Heart left ventricle (tissue), 16 donors: ENCODE measurements at regions not wholly inside any gene's neighbourhood (a gene's known extent, or its start where the extent isn't known, plus 50 kb on each side); places are given as distances from the start of the nearest gene placed in this dataset.

Source experiments
- ATAC-seq, 4 donors: fragments of 200-7000 bp; cut with Tn5 transposase; one replicate each; pipeline ENCODE4 v1.9.1; 2020 to 2022; ENCODE audit warnings: moderate library complexity in 4 of 4, mild to moderate bottlenecking in 3 of 4, moderate number of reproducible peaks in 1 of 4
- DNase-seq, 5 donors: peaks; one replicate each; pipeline ENCODE4 v3.0.0-alpha.2; 2020
- H3K27ac ChIP-seq, 12 donors: fragments of 200-600 bp; sonication (generic) in 4 of 12; one replicate each; pipeline versions ENCODE4 v1.5.0 to v1.8.0; 2016 to 2022; ENCODE audit warnings: mild to moderate bottlenecking in 2 of 12
- H3K27me3 ChIP-seq, 9 donors: fragments of 200-600 bp; sonication (generic) in 2 of 9; one replicate each; pipeline versions ENCODE4 v1.5.1 to v1.8.0; 2016 to 2022; ENCODE audit warnings: mild to moderate bottlenecking in 3 of 9
- H3K36me3 ChIP-seq, 9 donors: fragments of 200-600 bp; sonication (generic) in 2 of 9; one replicate each; pipeline versions ENCODE4 v1.5.0 to v1.8.0; 2018 to 2022; ENCODE audit warnings: mild to moderate bottlenecking in 2 of 9
- H3K4me1 ChIP-seq, 12 donors: fragments of 200-600 bp; sonication (generic) in 4 of 12; one replicate each; pipeline versions ENCODE4 v1.5.0 to v1.8.0; 2016 to 2022; ENCODE audit warnings: mild to moderate bottlenecking in 3 of 12
- H3K4me3 ChIP-seq, 12 donors: fragments of 200-600 bp; sonication (generic) in 4 of 12; one replicate each; pipeline versions ENCODE4 v1.5.0 to v1.8.0; 2017 to 2022; ENCODE audit warnings: mild to moderate bottlenecking in 9 of 12, moderate library complexity in 4 of 12
- H3K9me3 ChIP-seq, 12 donors: fragments of 200-600 bp; sonication (generic) in 4 of 12; one replicate each; pipeline versions ENCODE4 v1.5.0 to v1.8.0; 2016 to 2022; ENCODE audit warnings: mild to moderate bottlenecking in 1 of 12
- CTCF ChIP-seq, 12 donors: fragments of 200-600 bp; sonication (generic) in 4 of 12; IDR thresholded peaks; one replicate each; pipeline versions ENCODE4 v1.5.0 to v1.8.0; 2018 to 2022; ENCODE audit warnings: antibody characterized with exemption in 12 of 12, mild to moderate bottlenecking in 5 of 12
- POLR2A ChIP-seq, 2 donors: fragments of 450-650 bp; IDR thresholded peaks; one replicate each; pipeline ENCODE4 v1.6.1; 2017; ENCODE audit warnings: antibody characterized with exemption in 2 of 2, mild to moderate bottlenecking in 2 of 2, moderate library complexity in 2 of 2
- WGBS, 4 donors: extraction: QIAGEN DNeasy Blood & Tissue Kit in 2 of 4; methylation state at CpG; one replicate each; pipeline versions ENCODE4 v1.1.5 to v1.1.7; 2013 to 2018; 5-methylcytosine and 5-hydroxymethylcytosine counted together
- intact Hi-C, 10 donors: fragments of 100-400 bp; cut with DNase I; formaldehyde crosslinking; loops; one replicate each; pipeline versions ENCODE4 v1.11.1 to v1.14.2; 2022
- donor health status: ischemic (EF 13 %, LVEDD 7.1; RV severe dilation, severe dysfunction).
- donor health status: healthy with polysubstance abuse.
- donor health status: DM: no; HTN: yes; CAD: no.
- donor health status: DM: no; HTN: no; CAD: no.
- donor health status: ischemic (EF 25% LVEDD 6.9; RV normal size, moderate dysfunction).
- donor health status: ischemic (EF 25% LVEDD 5.7; RV mildly dilated, moderate dysfunction).
- donor health status: healthy.
- donor health status: DM: yes; HTN: yes; CAD: no.
- donor health status: ischemic (EF 35%, LVEDD 5.7; RV mildly dilated, moderate dysfunction).
- donor health status: nonischemic (EF 11% LVEDD 7.7; RV severe dilation, severe dysfunction).
- donor health status: DM: yes; HTN: yes; CAD: no.
- donor health status: PGD.
- donor health status: ischemic (EF 29% LVEDD 5.4; RV normal size, mild dysfunction).
- donor health status: nonischemic (EF 23%, LVEDD 6.1; RV moderate dilation, normal function).

- DNase-seq (peak; percentile 82 to 91 (median 85)), ATAC-seq (peak; percentile 48 to 85 (median 80))
- Histone ChIP-seq H3K4me3 (peak overlapping the region; percentile 68 to 95 (median 88)), H3K4me1 (peaks cover 0 to 31% (median 13%) of the 10 kb centered on the region in 12 donors), H3K36me3 (no peaks in the 10 kb centered on the region), H3K27me3 (no peaks in the 10 kb centered on the region), H3K9me3 (peaks cover 0 to 4% (median 0%) of the 10 kb centered on the region in 12 donors), H3K27ac (peak overlapping the region in 11 of 12 donors; percentile 3 to 75 (median 60))
- TF ChIP-seq CTCF (IDR thresholded peaks at IDR 0.05) (peak in 1 of 12 donors; percentile 13), POLR2A (IDR thresholded peaks at IDR 0.05) (peak in 1 of 2 donors; percentile 65)
- intact Hi-C loops, result loop anchor here in 2 of 10 donors (5.0 to 10.0 kb wide), 2 partner anchors 92 to 95 kb away; no protein-coding TSS in a partner anchor
- WGBS, 4 donors, result 0 to 1% (median 0%) methylated on average over 41 to 82 of the region's 82 CpGs
Measured at GRCh38 chr18:34976899-34977837, 64.0 kb upstream of the MAPRE2 start.

GRCh38 chr18:34977838-34978532 is 63.2 kb upstream of the MAPRE2 start:
- peak; percentile 21 to 41 (median 28) for ATAC-seq
- Histone ChIP-seq H3K9me3 (peaks cover 0 to 2% (median 0%) of the 10 kb centered on the region in 12 donors), H3K36me3 (no peaks in the 10 kb centered on the region), H3K27me3 (no peaks in the 10 kb centered on the region), H3K4me1 (peaks cover 0 to 31% (median 13%) of the 10 kb centered on the region in 12 donors), H3K4me3 (peak overlapping the region; percentile 68 to 95 (median 88)), H3K27ac (peak overlapping the region in 11 of 12 donors; percentile 3 to 75 (median 60))
- 0 to 1% (median 0%) methylated on average over 33 to 35 of the region's 35 CpGs for WGBS, 4 donors
- intact Hi-C loops, result loop anchor here in 2 of 10 donors (5.0 to 10.0 kb wide), 2 partner anchors 93 to 96 kb away; no protein-coding TSS in a partner anchor
- peak; percentile 38 to 80 (median 40) for DNase-seq
- TF ChIP-seq CTCF (IDR thresholded peaks at IDR 0.05) (no peak), POLR2A (IDR thresholded peaks at IDR 0.05) (no peak)

- intact Hi-C loops, result loop anchor here in 2 of 10 donors (5.0 to 10.0 kb wide), 2 partner anchors 94 to 96 kb away; no protein-coding TSS in a partner anchor
- Histone ChIP-seq H3K36me3 (no peaks in the 10 kb centered on the region), H3K27ac (peak overlapping the region in 11 of 12 donors; percentile 9 to 75 (median 50)), H3K27me3 (no peaks in the 10 kb centered on the region), H3K9me3 (no peaks in the 10 kb centered on the region), H3K4me3 (peak overlapping the region; percentile 68 to 95 (median 88)), H3K4me1 (peaks cover 0 to 31% (median 13%) of the 10 kb centered on the region in 12 donors)
- WGBS, 4 donors, result 0% methylated on average over 5 of the region's 5 CpGs
- no peak for DNase-seq
- ATAC-seq, result no peak
- TF ChIP-seq CTCF (IDR thresholded peaks at IDR 0.05), result no peak
- TF ChIP-seq POLR2A (IDR thresholded peaks at IDR 0.05), result no peak
Measured at GRCh38 chr18:34978533-34978893, 62.7 kb upstream of the MAPRE2 start.
